HepG2 (cell line): ENCODE measurements at regions not wholly inside any gene's neighbourhood (a gene's known extent, or its start where the extent isn't known, plus 50 kb on each side); places are given as distances from the start of the nearest gene placed in this dataset.

Source experiments
- ATAC-seq: fragments of 200-7000 bp; cut with Tn5 transposase; 3 replicates; pipeline ENCODE4 v1.9.1; 2020; ENCODE audit warnings: mild to moderate bottlenecking, moderate library complexity
- BruUV-seq: library from RNA; stranded (reverse); fragments of 400-500 nt; replicated peaks from 2 replicates; lab custom pipeline; 2021; lab: Mats Ljungman, UMichigan
- CTCF ChIA-PET: fragments of 300-600 bp; formaldehyde crosslinking; extraction: SDS; loops from one replicate; lab custom pipeline; 2021; ENCODE audit warnings: low total read pairs, inconsistent platforms, low intra/inter-chr PET ratio; lab: Yijun Ruan, JAX
- POLR2A ChIA-PET: fragments of 350-600 bp; sonication (Branson Sonifier 250); formaldehyde crosslinking; loops from one replicate; lab custom pipeline; 2020; ENCODE audit warnings: antibody characterized with exemption, inconsistent platforms; lab: Yijun Ruan, JAX
- DNase-seq: peaks from one replicate; pipeline ENCODE4 v3.0.0-alpha.2; 2015; ENCODE audit warnings: low spot score
- FAIRE-seq: peaks from 3 replicates; lab custom pipeline; 2011; peaks lifted over from hg19 to GRCh38; lab: Jason Lieb, UNC
- H2AFZ ChIP-seq: one replicate; pipeline ENCODE4 v1.6.1; 2011; ENCODE audit warnings: low read length, inconsistent platforms
- H3K27ac ChIP-seq: fragments of 300-600 bp; 3 replicates; pipeline ENCODE4 v1.8.0; 2011; ENCODE audit warnings: mixed run types, mild to moderate bottlenecking, mixed read lengths, low read length, inconsistent platforms; ENCODE audit not compliant: insufficient read depth; ENCODE audit errors: extremely low read length
- H3K27me3 ChIP-seq, 2 experiments: fragments of 200-600 bp in 1 of 2; 2 replicates in 1 of 2; 3 replicates in 1 of 2; pipeline versions ENCODE4 v1.6.0 to v1.8.0; 2011; ENCODE audit warnings: low read length in 2 of 2, mild to moderate bottlenecking in 2 of 2, moderate library complexity in 2 of 2, inconsistent platforms in 1 of 2; ENCODE audit not compliant: insufficient read depth in 2 of 2, control insufficient read depth in 1 of 2
- H3K36me3 ChIP-seq, 2 experiments: fragments of 200-600 bp in 1 of 2; replicated peaks in 1 of 2; 2 replicates in 1 of 2; 3 replicates in 1 of 2; pipeline versions ENCODE4 v1.5.1 to v1.8.0; 2011; ENCODE audit warnings: low read length in 2 of 2, inconsistent platforms in 1 of 2; ENCODE audit not compliant: insufficient read depth in 2 of 2, control insufficient read depth in 1 of 2
- H3K4me1 ChIP-seq: 2 replicates; pipeline ENCODE4 v1.5.1; 2012; ENCODE audit warnings: low read length, inconsistent platforms; ENCODE audit not compliant: insufficient read depth
- H3K4me2 ChIP-seq: 2 replicates; pipeline ENCODE4 v1.6.0; 2011; ENCODE audit warnings: low read depth, low read length, inconsistent platforms
- H3K4me3 ChIP-seq, 3 experiments: fragments of 200-600 bp in 1 of 3; sonication (generic), shearing (Covaris generic) in 1 of 3; replicated peaks in 1 of 3; 2 replicates each; pipeline ENCODE4 v1.5.1; 2011 to 2016; ENCODE audit warnings: low read length in 3 of 3, inconsistent platforms in 2 of 3, low read depth in 2 of 3, mild to moderate bottlenecking in 2 of 3, control low read depth in 1 of 3, mixed read lengths in 1 of 3; ENCODE audit not compliant: insufficient read depth in 1 of 3
- H3K79me2 ChIP-seq: one replicate; pipeline ENCODE4 v1.6.1; 2011; ENCODE audit warnings: low read length, inconsistent platforms; ENCODE audit not compliant: insufficient read depth
- H3K9ac ChIP-seq: 2 replicates; pipeline ENCODE4 v1.6.0; 2011; ENCODE audit warnings: mild to moderate bottlenecking, low read depth, low read length, inconsistent platforms; ENCODE audit not compliant: insufficient read depth
- H3K9me3 ChIP-seq: 2 replicates; pipeline ENCODE4 v1.5.1; 2012; ENCODE audit warnings: mild to moderate bottlenecking, low read length
- H4K20me1 ChIP-seq: 2 replicates; pipeline ENCODE4 v1.6.0; 2011; ENCODE audit warnings: inconsistent platforms, mild to moderate bottlenecking, low read length, moderate library complexity; ENCODE audit not compliant: insufficient read depth
- EP300 ChIP-seq, 3 experiments: sonication (generic) in 1 of 3; formaldehyde crosslinking in 1 of 3; IDR thresholded peaks; 2 replicates each; pipeline versions ENCODE4 v1.5.1 to v1.6.1; 2011 to 2020; ENCODE audit warnings: low read depth in 2 of 3, low read length in 2 of 3, borderline replicate concordance in 1 of 3, improper control_type of control experiment in 1 of 3, mild to moderate bottlenecking in 1 of 3, missing genetic modification reagents in 1 of 3, moderate library complexity in 1 of 3
- HOXD1 ChIP-seq: sonication (generic); formaldehyde crosslinking; IDR thresholded peaks from 2 replicates; pipeline ENCODE4 v1.5.0; 2020; ENCODE audit warnings: missing genetic modification reagents
- SETDB1 ChIP-seq: sonication (generic); formaldehyde crosslinking; IDR thresholded peaks from 2 replicates; pipeline ENCODE4 v1.5.1; 2020; ENCODE audit warnings: missing genetic modification reagents, mild to moderate bottlenecking, borderline replicate concordance
- SRF ChIP-seq: IDR thresholded peaks from 2 replicates; pipeline ENCODE4 v1.6.1; 2011; ENCODE audit warnings: mild to moderate bottlenecking, low read depth, low read length, moderate library complexity
- TCF12 ChIP-seq, 2 experiments: fragments of 450-650 bp in 1 of 2; sonication (generic) in 1 of 2; formaldehyde crosslinking in 1 of 2; IDR thresholded peaks; 2 replicates each; pipeline versions ENCODE4 v1.6.1 to v1.8.0; 2017 to 2022; ENCODE audit warnings: antibody characterized with exemption in 1 of 2, mild to moderate bottlenecking in 1 of 2, missing genetic modification reagents in 1 of 2, moderate library complexity in 1 of 2
- ZNF501 ChIP-seq: sonication (generic); formaldehyde crosslinking; IDR thresholded peaks from 2 replicates; pipeline ENCODE4 v1.5.1; 2020; ENCODE audit warnings: mild to moderate bottlenecking, moderate library complexity, missing genetic modification reagents
- ZNF747 ChIP-seq: sonication (generic); formaldehyde crosslinking; IDR thresholded peaks from 2 replicates; pipeline ENCODE4 v1.8.1; 2023; ENCODE audit warnings: missing genetic modification reagents, mild to moderate bottlenecking, borderline replicate concordance
- ZNF878 ChIP-seq: sonication (generic); formaldehyde crosslinking; IDR thresholded peaks from 2 replicates; pipeline ENCODE4 v1.8.1; 2023; ENCODE audit warnings: mild to moderate bottlenecking, missing genetic modification reagents, moderate library complexity
- WGBS: methylation state at CpG from one replicate; pipeline ENCODE4 v1.1.6; 2017; ENCODE audit warnings: low lambda C conversion rate; 5-methylcytosine and 5-hydroxymethylcytosine counted together
- in situ Hi-C: cut with HindIII; loops from 2 replicates; pipeline ENCODE4 v1.10.0; 2017; ENCODE audit warnings: low pct_unique_long_range_greater_than_20kb; ENCODE audit not compliant: extremely low pct_ligation_motif_present
- intact Hi-C: fragments of 100-400 bp; cut with micrococcal nuclease; formaldehyde crosslinking; loops from one replicate; pipeline ENCODE4 v1.10.0; 2022; ENCODE audit not compliant: unreplicated experiment
- TF ChIP-seq, protein P1 (sequence below): sonication (generic); formaldehyde crosslinking; IDR thresholded peaks from 2 replicates; pipeline ENCODE4 v1.9.0; 2021; ENCODE audit warnings: missing genetic modification reagents, mild to moderate bottlenecking, borderline replicate concordance
- TF ChIP-seq, protein P2 (sequence below): sonication (generic); formaldehyde crosslinking; IDR thresholded peaks from 2 replicates; pipeline ENCODE4 v1.8.0; 2022; ENCODE audit warnings: mild to moderate bottlenecking, missing genetic modification reagents

DNA sequence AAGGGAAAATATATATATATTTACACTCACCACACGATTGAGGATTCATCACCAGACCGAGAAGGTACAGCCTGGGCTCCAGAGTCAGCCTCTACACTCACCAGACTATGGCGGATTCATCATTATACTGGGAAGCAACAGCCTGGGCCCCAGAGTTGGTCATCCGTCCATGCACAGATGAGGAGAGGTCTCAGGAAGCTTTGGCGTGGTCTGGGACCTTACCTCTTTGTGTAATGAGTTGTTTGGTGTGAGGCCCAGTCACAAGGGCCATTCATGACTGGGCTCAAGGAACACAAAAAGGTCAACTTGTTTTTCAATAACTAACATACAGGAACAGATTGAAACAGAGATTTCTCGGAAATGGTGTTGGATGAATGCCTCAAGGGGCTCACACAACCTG is 926.1 kb downstream of the FAM133A start:
- intact Hi-C loops: no loop called here
- FAIRE-seq (no peak), DNase-seq (no peak), ATAC-seq (no peak)
- Histone ChIP-seq H3K9me3 (no peaks in the 10 kb centered on the region), H4K20me1 (no peaks in the 10 kb centered on the region), H3K27me3 (no peaks in the 10 kb centered on the region), H3K27ac (no peak overlapping the region), H3K4me3 (no peak overlapping the region), H3K4me2 (no peak overlapping the region), H3K36me3 (no peaks in the 10 kb centered on the region), H3K9ac (no peak overlapping the region), H2AFZ (no peak overlapping the region), H3K4me1 (no peaks in the 10 kb centered on the region), H3K79me2 (no peaks in the 10 kb centered on the region)
- POLR2A ChIA-PET: no interaction called here
- in situ Hi-C loops: no loop called here
- CTCF ChIA-PET: no interaction called here
- no TSS peak for BruUV-seq
- 2% methylated on average over 6 of the region's 6 CpGs for WGBS
- TF ChIP-seq ZNF501 (CRISPR knock-in tag) (no peak), SETDB1 (CRISPR knock-in tag) (no peak), ZNF747 (CRISPR knock-in tag) (no peak), TCF12 (IDR thresholded peaks at IDR 0.05) (no peak), TCF12 (CRISPR knock-in tag; IDR thresholded peaks at IDR 0.05) (no peak), HOXD1 (no peak), SRF (no peak), ZNF878 (CRISPR knock-in tag) (no peak), EP300 (IDR thresholded peaks at IDR 0.05; ENCODE audit: low read depth in 2 of 2, low read length in 2 of 2) (no peak), EP300 (CRISPR knock-in tag; IDR thresholded peaks at IDR 0.05; ENCODE audit: borderline replicate concordance) (no peak)
- TF ChIP-seq, protein P1, sequence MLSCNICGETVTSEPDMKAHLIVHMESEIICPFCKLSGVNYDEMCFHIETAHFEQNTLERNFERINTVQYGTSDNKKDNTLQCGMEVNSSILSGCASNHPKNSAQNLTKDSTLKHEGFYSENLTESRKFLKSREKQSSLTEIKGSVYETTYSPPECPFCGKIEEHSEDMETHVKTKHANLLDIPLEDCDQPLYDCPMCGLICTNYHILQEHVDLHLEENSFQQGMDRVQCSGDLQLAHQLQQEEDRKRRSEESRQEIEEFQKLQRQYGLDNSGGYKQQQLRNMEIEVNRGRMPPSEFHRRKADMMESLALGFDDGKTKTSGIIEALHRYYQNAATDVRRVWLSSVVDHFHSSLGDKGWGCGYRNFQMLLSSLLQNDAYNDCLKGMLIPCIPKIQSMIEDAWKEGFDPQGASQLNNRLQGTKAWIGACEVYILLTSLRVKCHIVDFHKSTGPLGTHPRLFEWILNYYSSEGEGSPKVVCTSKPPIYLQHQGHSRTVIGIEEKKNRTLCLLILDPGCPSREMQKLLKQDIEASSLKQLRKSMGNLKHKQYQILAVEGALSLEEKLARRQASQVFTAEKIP: no peak
- TF ChIP-seq, protein P2, sequence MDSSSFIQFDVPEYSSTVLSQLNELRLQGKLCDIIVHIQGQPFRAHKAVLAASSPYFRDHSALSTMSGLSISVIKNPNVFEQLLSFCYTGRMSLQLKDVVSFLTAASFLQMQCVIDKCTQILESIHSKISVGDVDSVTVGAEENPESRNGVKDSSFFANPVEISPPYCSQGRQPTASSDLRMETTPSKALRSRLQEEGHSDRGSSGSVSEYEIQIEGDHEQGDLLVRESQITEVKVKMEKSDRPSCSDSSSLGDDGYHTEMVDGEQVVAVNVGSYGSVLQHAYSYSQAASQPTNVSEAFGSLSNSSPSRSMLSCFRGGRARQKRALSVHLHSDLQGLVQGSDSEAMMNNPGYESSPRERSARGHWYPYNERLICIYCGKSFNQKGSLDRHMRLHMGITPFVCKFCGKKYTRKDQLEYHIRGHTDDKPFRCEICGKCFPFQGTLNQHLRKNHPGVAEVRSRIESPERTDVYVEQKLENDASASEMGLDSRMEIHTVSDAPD (CRISPR knock-in tag): no peak
